Hepatocyte (in vitro differentiated cells): ENCODE measurements at regions not wholly inside any gene's neighbourhood (a gene's known extent, or its start where the extent isn't known, plus 50 kb on each side); places are given as distances from the start of the nearest gene placed in this dataset.
"Not testable (repeated sequence)": the region's sequence is repeated elsewhere in the genome, so short reads cannot be mapped to it uniquely, and the experiment has no call there.

Experiments used
- DNase-seq: peaks from one replicate; pipeline ENCODE4 v3.0.0-alpha.2; 2016; ENCODE audit warnings: low spot score
- H2AFZ ChIP-seq: fragments of 200-600 bp; sonication (generic); 2 replicates; pipeline ENCODE4 v1.6.0; 2016; ENCODE audit warnings: antibody characterized with exemption, mild to moderate bottlenecking
- H3K27ac ChIP-seq: fragments of 200-600 bp; sonication (generic); 2 replicates; pipeline ENCODE4 v1.5.1; 2016; ENCODE audit warnings: mild to moderate bottlenecking
- H3K27me3 ChIP-seq: fragments of 200-600 bp; sonication (generic); 2 replicates; pipeline ENCODE4 v1.6.1; 2016
- H3K36me3 ChIP-seq: fragments of 200-600 bp; sonication (generic); replicated peaks from 2 replicates; pipeline ENCODE4 v1.5.1; 2016; ENCODE audit warnings: low read depth; ENCODE audit not compliant: insufficient read depth
- H3K4me1 ChIP-seq: fragments of 200-600 bp; sonication (generic); 2 replicates; pipeline ENCODE4 v1.5.1; 2016; ENCODE audit warnings: mild to moderate bottlenecking, moderate library complexity; ENCODE audit not compliant: insufficient read depth
- H3K4me2 ChIP-seq: fragments of 200-600 bp; sonication (generic); 2 replicates; pipeline ENCODE4 v1.6.0; 2016
- H3K4me3 ChIP-seq: fragments of 200-600 bp; sonication (generic); 2 replicates; pipeline ENCODE4 v1.5.1; 2016; ENCODE audit warnings: mild to moderate bottlenecking
- H3K79me2 ChIP-seq: fragments of 200-600 bp; sonication (generic); 2 replicates; pipeline ENCODE4 v1.6.0; 2017; ENCODE audit warnings: mild to moderate bottlenecking
- H3K9me2 ChIP-seq: fragments of 200-600 bp; sonication (generic); replicated peaks from 2 replicates; pipeline ENCODE4 v1.6.0; 2017; ENCODE audit warnings: mild to moderate bottlenecking; ENCODE audit not compliant: insufficient read depth
- H3K9me3 ChIP-seq: fragments of 200-600 bp; sonication (generic); 2 replicates; pipeline ENCODE4 v1.5.1; 2016; ENCODE audit warnings: low read depth, mild to moderate bottlenecking
- H4K20me1 ChIP-seq: fragments of 200-600 bp; sonication (generic); 2 replicates; pipeline ENCODE4 v1.6.0; 2016; ENCODE audit warnings: mild to moderate bottlenecking; ENCODE audit not compliant: insufficient read depth, poor library complexity, severe bottlenecking
- EZH2 ChIP-seq: fragments of 200-600 bp; sonication (generic); IDR thresholded peaks from 2 replicates; pipeline ENCODE4 v1.6.1; 2016; ENCODE audit warnings: antibody characterized with exemption, mild to moderate bottlenecking, borderline replicate concordance
- EZH2phosphoT487 ChIP-seq: fragments of 200-600 bp; sonication (generic); IDR thresholded peaks from one replicate; pipeline ENCODE4 v1.6.1; 2018; ENCODE audit warnings: antibody characterized with exemption, mild to moderate bottlenecking, low read depth, moderate library complexity; ENCODE audit not compliant: unreplicated experiment, severe bottlenecking
- WGBS: methylation state at CpG from one replicate; pipeline ENCODE4 v1.1.6; 2016; ENCODE audit warnings: low lambda C conversion rate; ENCODE audit errors: missing lambda C conversion rate; 5-methylcytosine and 5-hydroxymethylcytosine counted together
- TF ChIP-seq, protein P1 (sequence below): fragments of 200-600 bp; sonication (generic); IDR thresholded peaks from 2 replicates; pipeline ENCODE4 v1.5.1; 2016; ENCODE audit warnings: antibody characterized with exemption, mild to moderate bottlenecking; ENCODE audit not compliant: poor library complexity

DNA sequence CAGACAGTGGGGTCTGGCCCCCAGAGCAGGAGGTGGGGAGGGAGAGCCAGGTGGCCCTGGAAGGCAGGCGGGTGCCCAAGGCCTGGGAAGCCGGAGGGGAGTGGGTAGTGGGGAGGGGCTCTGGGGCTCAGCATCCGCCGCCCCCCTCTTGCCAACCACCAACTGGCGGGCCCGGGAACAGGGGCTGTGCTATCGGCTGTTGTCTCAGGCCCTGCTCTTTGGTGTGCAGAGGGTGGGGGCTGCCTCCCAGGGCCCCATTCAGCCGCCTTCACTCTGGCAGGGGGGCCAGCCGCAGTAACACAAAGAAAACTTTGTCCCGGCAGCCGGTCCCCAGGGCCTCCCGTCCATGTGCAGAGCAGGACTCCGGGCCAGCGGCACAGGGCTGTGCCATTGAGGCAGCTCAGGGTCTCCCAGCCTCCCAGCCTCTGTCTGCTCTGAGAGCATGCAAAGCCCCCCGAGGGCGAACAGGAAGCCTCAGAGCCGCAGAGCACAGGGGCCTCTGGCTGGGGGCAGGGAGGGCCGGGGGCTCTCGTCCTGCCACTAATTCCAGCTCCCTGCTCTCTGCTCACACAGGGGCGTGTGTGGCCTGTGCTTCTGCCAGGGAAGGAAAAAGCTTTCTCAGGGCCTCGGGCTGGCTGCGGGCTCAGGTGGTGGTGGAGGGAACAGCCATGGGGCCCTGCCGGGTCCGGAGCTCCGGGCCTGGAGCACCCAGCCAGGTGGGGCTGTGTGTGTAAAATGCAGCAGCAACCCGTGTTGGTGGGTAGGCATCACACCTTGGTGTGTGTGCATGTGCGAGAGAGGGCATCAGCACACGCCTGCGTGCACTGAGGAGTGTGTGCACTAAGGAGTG is 54.2 kb upstream of the NOTCH1 start:
- no peak for DNase-seq
- WGBS, result 57% methylated on average over 27 of the region's 29 CpGs

DNA sequence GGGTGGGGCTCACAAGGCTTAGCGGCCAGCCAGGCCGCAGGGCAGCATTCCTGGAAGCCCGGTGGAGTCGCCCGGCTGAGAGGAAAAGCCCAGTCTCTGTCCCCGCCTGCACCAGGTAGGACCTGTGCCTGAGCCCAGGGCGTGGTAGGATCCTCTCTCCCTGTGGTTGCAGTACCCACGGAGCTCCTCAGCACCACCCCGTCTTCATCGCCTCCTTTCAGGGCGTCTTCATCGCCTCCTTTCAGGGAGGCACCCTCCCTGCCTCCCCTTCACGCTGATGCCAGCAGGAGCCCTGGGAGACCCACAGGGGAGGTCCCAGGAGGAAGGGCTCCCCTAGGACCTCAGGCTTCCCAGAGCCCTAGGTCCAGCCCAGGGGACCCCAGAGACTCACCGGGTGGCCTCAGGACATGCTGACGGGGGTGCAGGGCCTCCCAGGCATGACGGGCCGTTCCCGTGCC is 53.3 kb upstream of the NOTCH1 start:
- WGBS, result 83% methylated on average over 14 of the region's 18 CpGs
- no peaks in the 10 kb centered on the region for H3K27me3 ChIP-seq
- no peak for DNase-seq
- H3K4me3 ChIP-seq, result no peak overlapping the region
- peaks cover 17% of the 10 kb centered on the region for H3K4me1 ChIP-seq
- TF ChIP-seq EZH2phosphoT487, result no peak
- TF ChIP-seq, protein P1, sequence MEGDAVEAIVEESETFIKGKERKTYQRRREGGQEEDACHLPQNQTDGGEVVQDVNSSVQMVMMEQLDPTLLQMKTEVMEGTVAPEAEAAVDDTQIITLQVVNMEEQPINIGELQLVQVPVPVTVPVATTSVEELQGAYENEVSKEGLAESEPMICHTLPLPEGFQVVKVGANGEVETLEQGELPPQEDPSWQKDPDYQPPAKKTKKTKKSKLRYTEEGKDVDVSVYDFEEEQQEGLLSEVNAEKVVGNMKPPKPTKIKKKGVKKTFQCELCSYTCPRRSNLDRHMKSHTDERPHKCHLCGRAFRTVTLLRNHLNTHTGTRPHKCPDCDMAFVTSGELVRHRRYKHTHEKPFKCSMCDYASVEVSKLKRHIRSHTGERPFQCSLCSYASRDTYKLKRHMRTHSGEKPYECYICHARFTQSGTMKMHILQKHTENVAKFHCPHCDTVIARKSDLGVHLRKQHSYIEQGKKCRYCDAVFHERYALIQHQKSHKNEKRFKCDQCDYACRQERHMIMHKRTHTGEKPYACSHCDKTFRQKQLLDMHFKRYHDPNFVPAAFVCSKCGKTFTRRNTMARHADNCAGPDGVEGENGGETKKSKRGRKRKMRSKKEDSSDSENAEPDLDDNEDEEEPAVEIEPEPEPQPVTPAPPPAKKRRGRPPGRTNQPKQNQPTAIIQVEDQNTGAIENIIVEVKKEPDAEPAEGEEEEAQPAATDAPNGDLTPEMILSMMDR, result no peak
- no peak for TF ChIP-seq EZH2
- no peak overlapping the region for H2AFZ ChIP-seq
- no peak overlapping the region for H3K4me2 ChIP-seq
- H3K36me3 ChIP-seq, result no peaks in the 10 kb centered on the region
- H3K79me2 ChIP-seq, result no peaks in the 10 kb centered on the region
- no peak overlapping the region for H3K27ac ChIP-seq
- H4K20me1 ChIP-seq, result no peaks in the 10 kb centered on the region
- no peaks in the 10 kb centered on the region for H3K9me3 ChIP-seq
- H3K9me2 ChIP-seq, result no peaks in the 10 kb centered on the region

More for the DNA sequence above, 54.2 kb upstream of the NOTCH1 start:
- Histone ChIP-seq H3K9me2 (no peaks in the 10 kb centered on the region), H3K79me2 (no peaks in the 10 kb centered on the region), H3K27me3 (no peaks in the 10 kb centered on the region), H4K20me1 (no peaks in the 10 kb centered on the region), H3K4me3 (no peak overlapping the region), H3K4me2 (no peak overlapping the region), H3K36me3 (no peaks in the 10 kb centered on the region), H3K9me3 (no peaks in the 10 kb centered on the region), H3K4me1 (peaks cover 17% of the 10 kb centered on the region), H2AFZ (no peak overlapping the region), H3K27ac (peak overlapping the region; percentile 40)
- TF ChIP-seq EZH2phosphoT487 (no peak), EZH2 (no peak)
- TF ChIP-seq, protein P1, result no peak

DNA sequence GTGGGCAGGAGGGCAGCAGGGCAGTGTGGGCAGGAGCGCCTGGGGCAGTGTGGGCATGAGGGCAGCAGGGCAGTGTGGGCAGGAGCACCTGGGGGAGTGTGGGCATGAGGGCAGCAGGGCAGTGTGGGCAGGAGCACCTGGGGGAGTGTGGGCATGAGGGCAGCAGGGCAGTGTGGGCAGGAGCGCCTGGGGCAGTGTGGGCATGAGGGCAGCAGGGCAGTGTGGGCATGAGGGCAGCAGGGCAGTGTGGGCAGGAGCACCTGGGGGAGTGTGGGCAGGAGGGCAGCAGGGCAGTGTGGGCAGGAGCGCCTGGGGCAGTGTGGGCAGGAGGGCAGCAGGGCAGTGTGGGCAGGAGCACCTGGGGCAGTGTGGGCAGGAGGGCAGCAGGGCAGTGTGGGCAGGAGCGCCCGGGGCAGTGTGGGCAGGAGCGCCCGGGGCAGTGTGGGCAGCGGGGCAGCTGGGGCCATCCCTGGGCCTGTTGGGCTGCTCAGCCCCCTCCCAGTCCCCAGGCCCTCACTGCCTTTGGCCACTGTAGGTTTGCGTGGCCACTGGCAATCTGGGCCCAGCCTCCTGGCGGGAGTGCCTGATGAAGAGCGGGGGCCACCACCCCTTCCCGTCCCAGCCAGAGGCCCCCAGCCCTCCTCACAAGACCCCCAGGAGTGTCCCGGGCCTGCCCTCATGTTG is 52.7 kb upstream of the NOTCH1 start:
- WGBS, result 80% methylated on average over 5 of the region's 13 CpGs
- H4K20me1 ChIP-seq, H3K9me2 ChIP-seq, H3K4me3 ChIP-seq, H3K79me2 ChIP-seq, H3K27ac ChIP-seq, H3K9me3 ChIP-seq, H3K36me3 ChIP-seq, H3K27me3 ChIP-seq, H2AFZ ChIP-seq, DNase-seq, H3K4me2 ChIP-seq: not testable (repeated sequence)
- peaks cover 17% of the 10 kb centered on the region for H3K4me1 ChIP-seq

DNA sequence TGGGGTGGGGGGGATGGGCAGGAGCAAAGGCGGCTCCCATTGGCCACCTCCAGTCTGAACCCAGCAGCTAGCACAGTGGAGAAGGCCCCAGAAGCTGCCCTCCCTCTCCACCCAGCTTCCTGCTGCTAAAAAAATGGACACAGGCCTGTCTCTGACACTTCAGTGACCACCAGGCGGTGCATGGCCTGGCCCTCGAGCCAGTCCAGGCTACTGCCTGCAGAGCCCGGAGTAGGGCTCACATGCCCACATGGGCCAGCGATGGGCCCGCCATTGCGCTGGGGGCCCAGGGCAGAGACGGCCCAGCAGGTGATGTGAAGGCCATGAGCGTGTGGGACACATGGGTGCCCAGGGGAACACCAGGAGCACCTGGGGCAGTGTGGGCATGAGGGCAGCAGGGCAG is 52.1 kb upstream of the NOTCH1 start:
- H2AFZ ChIP-seq, result no peak overlapping the region

More for the DNA sequence above, 52.1 kb upstream of the NOTCH1 start:
- DNase-seq, result no peak
- H3K4me1 ChIP-seq, result peaks cover 17% of the 10 kb centered on the region
- no peaks in the 10 kb centered on the region for H3K36me3 ChIP-seq
- no peak overlapping the region for H3K27ac ChIP-seq
- H3K4me3 ChIP-seq, result no peak overlapping the region
- H3K27me3 ChIP-seq, result no peaks in the 10 kb centered on the region
- no peaks in the 10 kb centered on the region for H3K9me3 ChIP-seq
- no peaks in the 10 kb centered on the region for H4K20me1 ChIP-seq
- no peaks in the 10 kb centered on the region for H3K79me2 ChIP-seq
- 93% methylated on average over 9 of the region's 9 CpGs for WGBS
- TF ChIP-seq EZH2phosphoT487, result no peak
- TF ChIP-seq EZH2, result no peak
- TF ChIP-seq, protein P1, result no peak
- no peaks in the 10 kb centered on the region for H3K9me2 ChIP-seq
- H3K4me2 ChIP-seq, result no peak overlapping the region
